ENCODE measurements at regions not wholly inside any gene's neighbourhood (a gene's known extent, or its start where the extent isn't known, plus 50 kb on each side); places are given as distances from the start of the nearest gene placed in this dataset.
"Not testable (repeated sequence)": the region's sequence is repeated elsewhere in the genome, so short reads cannot be mapped to it uniquely, and the experiment has no call there.

GRCh38 chr2:209044307-209044706 lies 379.5 kb upstream of the MAP2 start:
- no peak for DNase-seq (ENCODE audit: low read depth)

- DNase-seq (ENCODE audit: low read depth): no peak
Measured at GRCh38 chr2:209046163-209046562, 377.7 kb upstream of the MAP2 start.

- no peak for DNase-seq (ENCODE audit: low read depth)
Measured at GRCh38 chr2:209049608-209050007, 374.2 kb upstream of the MAP2 start.

- no peak for DNase-seq (ENCODE audit: low read depth)
Measured at GRCh38 chr2:209062210-209062609, 361.6 kb upstream of the MAP2 start.

GRCh38 chr2:209070262-209070661 lies 353.6 kb upstream of the MAP2 start:
- DNase-seq (ENCODE audit: low read depth): no peak

GRCh38 chr2:209073151-209073550 lies 350.7 kb upstream of the MAP2 start:
- DNase-seq (ENCODE audit: low read depth): no peak

- no peak for DNase-seq (ENCODE audit: low read depth)
Measured at GRCh38 chr2:209074711-209075110, 349.1 kb upstream of the MAP2 start.

GRCh38 chr2:209076151-209076550 lies 347.7 kb upstream of the MAP2 start:
- no peak for DNase-seq (ENCODE audit: low read depth)

GRCh38 chr2:209086761-209087160 lies 337.1 kb upstream of the MAP2 start:
- no peak for DNase-seq (ENCODE audit: low read depth)

- no peak for DNase-seq (ENCODE audit: low read depth)
Measured at GRCh38 chr2:209091056-209091455, 332.8 kb upstream of the MAP2 start.

GRCh38 chr2:209094221-209094620 lies 329.6 kb upstream of the MAP2 start:
- no peak for DNase-seq (ENCODE audit: low read depth)

GRCh38 chr2:209095432-209095831 lies 328.4 kb upstream of the MAP2 start:
- DNase-seq (ENCODE audit: low read depth): no peak

- no peak for DNase-seq (ENCODE audit: low read depth)
Measured at GRCh38 chr2:209097168-209097567, 326.7 kb upstream of the MAP2 start.

- no peak for DNase-seq (ENCODE audit: low read depth)
Measured at GRCh38 chr2:209102319-209102718, 321.5 kb upstream of the MAP2 start.

GRCh38 chr2:209113026-209113425 lies 310.8 kb upstream of the MAP2 start:
- no peak for DNase-seq (ENCODE audit: low read depth)

GRCh38 chr2:209114588-209115240 lies 309.1 kb upstream of the MAP2 start:
- DNase-seq (ENCODE audit: low read depth): no peak

- DNase-seq (ENCODE audit: low read depth): no peak
Measured at GRCh38 chr2:209121691-209122090, 302.2 kb upstream of the MAP2 start.

GRCh38 chr2:209125291-209125690 lies 298.6 kb upstream of the MAP2 start:
- DNase-seq (ENCODE audit: low read depth): no peak

- DNase-seq (ENCODE audit: low read depth): no peak
Measured at GRCh38 chr2:209138079-209138478, 285.8 kb upstream of the MAP2 start.

- no peak for DNase-seq (ENCODE audit: low read depth)
Measured at GRCh38 chr2:209141142-209141541, 282.7 kb upstream of the MAP2 start.

- DNase-seq (ENCODE audit: low read depth): no peak
Measured at GRCh38 chr2:209141818-209142217, 282.0 kb upstream of the MAP2 start.

GRCh38 chr2:209145220-209145691 lies 278.6 kb upstream of the MAP2 start:
- not testable (repeated sequence) for DNase-seq (ENCODE audit: low read depth)

GRCh38 chr2:209145941-209146681 lies 277.7 kb upstream of the MAP2 start:
- DNase-seq (ENCODE audit: low read depth): no peak
